GM06990 (cell line): ENCODE measurements at regions not wholly inside any gene's neighbourhood (a gene's known extent, or its start where the extent isn't known, plus 50 kb on each side); places are given as distances from the start of the nearest gene placed in this dataset.

Source experiments
- DNase-seq: peaks from one replicate; pipeline ENCODE4 v3.0.0-alpha.2; 2011; ENCODE audit not compliant: insufficient read length; ENCODE audit errors: extremely low read depth
- H3K27me3 ChIP-seq: replicated peaks from 2 replicates; pipeline ENCODE4 v1.6.0; 2011; ENCODE audit warnings: low read length; ENCODE audit not compliant: control insufficient read depth, insufficient read depth
- H3K36me3 ChIP-seq: 2 replicates; pipeline ENCODE4 v1.5.1; 2011; ENCODE audit warnings: low read length; ENCODE audit not compliant: control insufficient read depth, insufficient read depth
- H3K4me3 ChIP-seq: replicated peaks from 2 replicates; pipeline ENCODE4 v1.5.1; 2011; ENCODE audit warnings: low read depth, mild to moderate bottlenecking, control low read depth, low read length
- CTCF ChIP-seq: IDR thresholded peaks from 2 replicates; pipeline ENCODE4 v1.5.1; 2011; ENCODE audit warnings: low read length, control low read depth, mild to moderate bottlenecking, inconsistent platforms; ENCODE audit not compliant: insufficient read depth, poor library complexity, severe bottlenecking

GRCh38 chr21:16262091-16262490 is 532.3 kb downstream of the USP25 start:
- H3K27me3 ChIP-seq, result no peaks in the 10 kb centered on the region
- no peak for DNase-seq
- H3K4me3 ChIP-seq, result no peak overlapping the region
- H3K36me3 ChIP-seq, result no peaks in the 10 kb centered on the region
- TF ChIP-seq CTCF, result no peak

- peak overlapping the region; percentile 23; the same call in 1 of the 2 replicates for H3K4me3 ChIP-seq
- no peak for TF ChIP-seq CTCF
Observed at GRCh38 chr21:16264319-16264718, 534.5 kb downstream of the USP25 start.

GRCh38 chr21:16269476-16269875 is 539.7 kb downstream of the USP25 start:
- no peaks in the 10 kb centered on the region for H3K36me3 ChIP-seq
- no peaks in the 10 kb centered on the region for H3K27me3 ChIP-seq
- no peak for DNase-seq
- no peak overlapping the region for H3K4me3 ChIP-seq
- TF ChIP-seq CTCF, result no peak

More at GRCh38 chr21:16264319-16264718, 534.5 kb downstream of the USP25 start:
- H3K36me3 ChIP-seq, result no peaks in the 10 kb centered on the region
- no peaks in the 10 kb centered on the region for H3K27me3 ChIP-seq
- DNase-seq, result no peak

- no peak overlapping the region for H3K4me3 ChIP-seq
- DNase-seq, result no peak
- TF ChIP-seq CTCF, result no peak
- no peaks in the 10 kb centered on the region for H3K36me3 ChIP-seq
- no peaks in the 10 kb centered on the region for H3K27me3 ChIP-seq
Observed at GRCh38 chr21:16279731-16280581, 550.2 kb downstream of the USP25 start.

GRCh38 chr21:16280686-16281091 is 550.9 kb downstream of the USP25 start:
- TF ChIP-seq CTCF, result no peak
- no peak overlapping the region for H3K4me3 ChIP-seq
- no peak for DNase-seq
- no peaks in the 10 kb centered on the region for H3K36me3 ChIP-seq
- no peaks in the 10 kb centered on the region for H3K27me3 ChIP-seq
